HCT116 (cell line): ENCODE measurements at regions not wholly inside any gene's neighbourhood (a gene's known extent, or its start where the extent isn't known, plus 50 kb on each side); places are given as distances from the start of the nearest gene placed in this dataset.

Experiments
- ATAC-seq: fragments of 200-7000 bp; cut with Tn5 transposase; 2 replicates; pipeline ENCODE4 v1.9.1; 2020; ENCODE audit warnings: mild to moderate bottlenecking, moderate library complexity
- BruUV-seq: library from RNA; stranded (reverse); fragments of 400-500 nt; replicated peaks from 2 replicates; lab custom pipeline; 2021; lab: Mats Ljungman, UMichigan
- CTCF ChIA-PET: fragments of 300-600 bp; sonication (Branson Sonifier 250); formaldehyde crosslinking; loops from one replicate; lab custom pipeline; 2021; ENCODE audit warnings: antibody characterized with exemption; lab: Charles Lee
- POLR2A ChIA-PET: fragments of 300-600, 350-600 bp; sonication (Branson Sonifier 250); formaldehyde crosslinking; loops from one replicate; lab custom pipeline; 2021; ENCODE audit warnings: antibody characterized with exemption; lab: Charles Lee
- RAD21 ChIA-PET, 2 experiments: fragments of 300-600 bp; sonication (Branson Sonifier 250); formaldehyde crosslinking; loops; one replicate each; lab custom pipeline; 2023; ENCODE audit warnings: low total read pairs in 2 of 2; ENCODE audit not compliant: uncharacterized antibody in 2 of 2, unreplicated experiment in 2 of 2, low non-redundant PET in 1 of 2; lab: Charles Lee
- DNase-seq: peaks from one replicate; pipeline ENCODE4 v3.0.0-alpha.2; 2010; ENCODE audit warnings: low read depth, low spot score
- H2AFZ ChIP-seq: fragments of 200-600 bp; shearing (Covaris generic), sonication (generic); 2 replicates; pipeline ENCODE4 v1.6.1; 2017; ENCODE audit warnings: low read depth, mixed run types, mixed read lengths, antibody characterized with exemption, low read length; ENCODE audit not compliant: poor library complexity, severe bottlenecking
- H3K27ac ChIP-seq: 2 replicates; pipeline ENCODE4 v1.5.1; 2012; ENCODE audit warnings: low read depth, low read length
- H3K27me3 ChIP-seq: fragments of 200-600 bp; sonication (generic); 2 replicates; pipeline ENCODE4 v1.6.1; 2016; ENCODE audit warnings: mixed run types, low read length, mixed read lengths; ENCODE audit not compliant: insufficient read depth
- H3K36me3 ChIP-seq, 2 experiments: fragments of 200-500 bp in 1 of 2; fragments of 200-600 bp in 1 of 2; sonication (Bioruptor generic) in 1 of 2; sonication (generic) in 1 of 2; 2 replicates each; pipeline versions ENCODE4 v1.5.1 to v1.6.1; 2014 to 2016; ENCODE audit warnings: low read length in 2 of 2, inconsistent platforms in 1 of 2, mixed read lengths in 1 of 2, mixed run types in 1 of 2; ENCODE audit not compliant: insufficient read depth in 2 of 2, control insufficient read depth in 1 of 2
- H3K4me1 ChIP-seq, 2 experiments: fragments of 200-600 bp in 1 of 2; sonication (generic) in 1 of 2; 2 replicates each; pipeline versions ENCODE4 v1.5.1 to v1.6.1; 2012 to 2017; ENCODE audit warnings: low read length in 2 of 2, inconsistent platforms in 1 of 2, mild to moderate bottlenecking in 1 of 2, mixed read lengths in 1 of 2, mixed run types in 1 of 2, moderate library complexity in 1 of 2; ENCODE audit not compliant: insufficient read depth in 2 of 2, control insufficient read depth in 1 of 2
- H3K4me2 ChIP-seq: fragments of 200-600 bp; sonication (generic); 2 replicates; pipeline ENCODE4 v1.6.1; 2017; ENCODE audit warnings: mixed run types, low read length, mixed read lengths
- H3K4me3 ChIP-seq, 2 experiments: fragments of 200-600 bp in 1 of 2; sonication (generic) in 1 of 2; replicated peaks in 1 of 2; 2 replicates each; pipeline ENCODE4 v1.5.1; 2011 to 2016; ENCODE audit warnings: low read length in 2 of 2, control low read depth in 1 of 2, low read depth in 1 of 2, mild to moderate bottlenecking in 1 of 2, mixed read lengths in 1 of 2, mixed run types in 1 of 2
- H3K79me2 ChIP-seq: fragments of 200-600 bp; sonication (generic); 2 replicates; pipeline ENCODE4 v1.6.1; 2017; ENCODE audit warnings: mild to moderate bottlenecking, mixed run types, low read length, moderate library complexity, mixed read lengths; ENCODE audit not compliant: insufficient read depth
- H3K9ac ChIP-seq: fragments of 200-600 bp; sonication (generic); 2 replicates; pipeline ENCODE4 v1.6.1; 2016; ENCODE audit warnings: low read length, mixed read lengths
- H3K9me2 ChIP-seq: fragments of 200-600 bp; sonication (generic), shearing (Covaris generic); 2 replicates; pipeline ENCODE4 v1.6.1; 2017; ENCODE audit warnings: mixed run types, mild to moderate bottlenecking, moderate library complexity; ENCODE audit not compliant: insufficient read depth
- H3K9me3 ChIP-seq, 2 experiments: fragments of 200-500 bp in 1 of 2; fragments of 200-600 bp in 1 of 2; sonication (Bioruptor generic) in 1 of 2; sonication (generic) in 1 of 2; 2 replicates each; pipeline ENCODE4 v1.6.1; 2014 to 2017; ENCODE audit warnings: low read length in 2 of 2, mixed read lengths in 2 of 2, inconsistent platforms in 1 of 2, low read depth in 1 of 2, mild to moderate bottlenecking in 1 of 2, mixed run types in 1 of 2, moderate library complexity in 1 of 2; ENCODE audit not compliant: control insufficient read depth in 1 of 2, insufficient read depth in 1 of 2
- H4K20me1 ChIP-seq: fragments of 200-600 bp; sonication (generic), shearing (Covaris generic); 2 replicates; pipeline ENCODE4 v1.6.1; 2017; ENCODE audit warnings: mixed run types, mild to moderate bottlenecking, moderate library complexity; ENCODE audit not compliant: insufficient read depth
- CEBPB ChIP-seq: IDR thresholded peaks from 2 replicates; pipeline ENCODE4 v1.6.1; 2012; ENCODE audit warnings: low read depth
- EGR1 ChIP-seq: IDR thresholded peaks from 2 replicates; pipeline ENCODE4 v1.6.1; 2012; ENCODE audit warnings: low read depth
- ELF1 ChIP-seq: IDR thresholded peaks from 2 replicates; pipeline ENCODE4 v1.6.1; 2012; ENCODE audit warnings: low read depth, borderline replicate concordance
- EZH2 ChIP-seq: fragments of 200-600 bp; sonication (generic); IDR thresholded peaks from 2 replicates; pipeline ENCODE4 v1.6.1; 2017; ENCODE audit warnings: antibody characterized with exemption, mixed run types
- EZH2phosphoT487 ChIP-seq: fragments of 200-600 bp; IDR thresholded peaks from 2 replicates; pipeline ENCODE4 v1.6.1; 2018; ENCODE audit warnings: antibody characterized with exemption, borderline replicate concordance
- FOSL1 ChIP-seq: IDR thresholded peaks from 2 replicates; pipeline ENCODE4 v1.6.1; 2012; ENCODE audit warnings: low read depth
- JUND ChIP-seq: IDR thresholded peaks from 2 replicates; pipeline ENCODE4 v1.6.1; 2012
- POLR2AphosphoS5 ChIP-seq: IDR thresholded peaks from 2 replicates; pipeline ENCODE4 v1.6.1; 2011; ENCODE audit warnings: mild to moderate bottlenecking, low read depth, low read length, moderate library complexity
- RAD21 ChIP-seq: IDR thresholded peaks from 2 replicates; pipeline ENCODE4 v1.6.1; 2012; ENCODE audit warnings: low read depth, mild to moderate bottlenecking
- SIN3A ChIP-seq: IDR thresholded peaks from 2 replicates; pipeline ENCODE4 v1.6.1; 2012; ENCODE audit warnings: low read depth
- SP1 ChIP-seq: IDR thresholded peaks from 2 replicates; pipeline ENCODE4 v1.6.1; 2012; ENCODE audit warnings: low read depth
- ZNF274 ChIP-seq: fragments of 200-500 bp; sonication (Bioruptor generic); IDR thresholded peaks from 2 replicates; pipeline ENCODE4 v1.6.1; 2014; ENCODE audit warnings: mild to moderate bottlenecking, low read depth, low read length, inconsistent platforms
- intact Hi-C: fragments of 100-400 bp; cut with micrococcal nuclease; formaldehyde crosslinking; loops from 2 replicates; pipeline ENCODE4 v1.10.0; 2022
- TF ChIP-seq, protein P1 (sequence below): IDR thresholded peaks from 2 replicates; pipeline ENCODE4 v1.6.1; 2012; ENCODE audit warnings: low read depth
- TF ChIP-seq, protein P2 (sequence below): IDR thresholded peaks from 2 replicates; pipeline ENCODE4 v1.6.1; 2011; ENCODE audit warnings: mild to moderate bottlenecking, low read length, moderate library complexity; ENCODE audit not compliant: insufficient replicate concordance; ENCODE audit errors: extremely low read depth
- TF ChIP-seq, protein P3 (sequence below): IDR thresholded peaks from 2 replicates; pipeline ENCODE4 v1.6.1; 2012
- TF ChIP-seq, protein P4 (sequence below): IDR thresholded peaks from 2 replicates; pipeline ENCODE4 v1.6.1; 2012
- TF ChIP-seq, protein P5 (sequence below), 3 experiments: fragments of 200-600 bp in 1 of 3; sonication (generic) in 1 of 3; IDR thresholded peaks in 2 of 3; conservative IDR thresholded peaks in 1 of 3; 2 replicates each; pipeline ENCODE4 v1.5.1; 2012 to 2017; ENCODE audit warnings: low read depth in 2 of 3, low read length in 2 of 3, antibody characterized with exemption in 1 of 3, borderline replicate concordance in 1 of 3, control low read depth in 1 of 3, mild to moderate bottlenecking in 1 of 3, mixed read lengths in 1 of 3, mixed run types in 1 of 3, moderate library complexity in 1 of 3; ENCODE audit not compliant: insufficient read depth in 1 of 3

DNA sequence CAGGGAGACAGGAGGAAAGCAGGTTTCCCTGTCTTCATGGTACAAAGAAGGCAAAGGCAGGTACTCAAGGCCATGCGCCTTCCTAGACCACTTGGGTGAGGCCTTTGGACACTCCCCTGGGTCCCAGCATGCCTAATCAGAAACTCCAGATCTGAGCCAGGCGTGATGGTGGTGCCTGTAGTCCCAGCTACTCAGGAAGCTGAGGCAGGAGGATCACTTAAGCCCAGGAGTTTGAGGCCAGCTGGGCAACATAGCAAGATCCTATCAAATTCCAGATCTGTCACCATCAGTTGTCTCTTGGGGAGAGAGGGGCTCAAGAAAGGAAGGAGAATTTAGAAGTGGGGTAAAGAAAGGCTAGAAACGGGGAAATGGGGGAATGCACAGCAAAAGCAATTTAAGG, 96.3 kb upstream of the SLC25A33 start:
- Histone ChIP-seq H2AFZ (no peak overlapping the region), H3K9me3 (no peaks in the 10 kb centered on the region), H3K27me3 (no peaks in the 10 kb centered on the region), H3K4me3 (no peak overlapping the region), H3K27ac (no peak overlapping the region), H3K4me2 (no peak overlapping the region), H3K9me2 (no peaks in the 10 kb centered on the region), H3K79me2 (no peaks in the 10 kb centered on the region), H3K4me1 (no peaks in the 10 kb centered on the region), H3K36me3 (no peaks in the 10 kb centered on the region), H3K9ac (no peak overlapping the region), H4K20me1 (no peaks in the 10 kb centered on the region)
- ChIA-PET POLR2A (no interaction called here), CTCF (no interaction called here), RAD21 (no interaction called here)
- BruUV-seq: no TSS peak
- TF ChIP-seq EGR1 (no peak), ELF1 (no peak), EZH2phosphoT487 (no peak), CEBPB (no peak), RAD21 (no peak), ZNF274 (no peak), SIN3A (no peak), POLR2AphosphoS5 (no peak), SP1 (no peak), FOSL1 (no peak), JUND (no peak), EZH2 (no peak)
- TF ChIP-seq, protein P1, sequence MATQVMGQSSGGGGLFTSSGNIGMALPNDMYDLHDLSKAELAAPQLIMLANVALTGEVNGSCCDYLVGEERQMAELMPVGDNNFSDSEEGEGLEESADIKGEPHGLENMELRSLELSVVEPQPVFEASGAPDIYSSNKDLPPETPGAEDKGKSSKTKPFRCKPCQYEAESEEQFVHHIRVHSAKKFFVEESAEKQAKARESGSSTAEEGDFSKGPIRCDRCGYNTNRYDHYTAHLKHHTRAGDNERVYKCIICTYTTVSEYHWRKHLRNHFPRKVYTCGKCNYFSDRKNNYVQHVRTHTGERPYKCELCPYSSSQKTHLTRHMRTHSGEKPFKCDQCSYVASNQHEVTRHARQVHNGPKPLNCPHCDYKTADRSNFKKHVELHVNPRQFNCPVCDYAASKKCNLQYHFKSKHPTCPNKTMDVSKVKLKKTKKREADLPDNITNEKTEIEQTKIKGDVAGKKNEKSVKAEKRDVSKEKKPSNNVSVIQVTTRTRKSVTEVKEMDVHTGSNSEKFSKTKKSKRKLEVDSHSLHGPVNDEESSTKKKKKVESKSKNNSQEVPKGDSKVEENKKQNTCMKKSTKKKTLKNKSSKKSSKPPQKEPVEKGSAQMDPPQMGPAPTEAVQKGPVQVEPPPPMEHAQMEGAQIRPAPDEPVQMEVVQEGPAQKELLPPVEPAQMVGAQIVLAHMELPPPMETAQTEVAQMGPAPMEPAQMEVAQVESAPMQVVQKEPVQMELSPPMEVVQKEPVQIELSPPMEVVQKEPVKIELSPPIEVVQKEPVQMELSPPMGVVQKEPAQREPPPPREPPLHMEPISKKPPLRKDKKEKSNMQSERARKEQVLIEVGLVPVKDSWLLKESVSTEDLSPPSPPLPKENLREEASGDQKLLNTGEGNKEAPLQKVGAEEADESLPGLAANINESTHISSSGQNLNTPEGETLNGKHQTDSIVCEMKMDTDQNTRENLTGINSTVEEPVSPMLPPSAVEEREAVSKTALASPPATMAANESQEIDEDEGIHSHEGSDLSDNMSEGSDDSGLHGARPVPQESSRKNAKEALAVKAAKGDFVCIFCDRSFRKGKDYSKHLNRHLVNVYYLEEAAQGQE: no peak
- TF ChIP-seq, protein P2, sequence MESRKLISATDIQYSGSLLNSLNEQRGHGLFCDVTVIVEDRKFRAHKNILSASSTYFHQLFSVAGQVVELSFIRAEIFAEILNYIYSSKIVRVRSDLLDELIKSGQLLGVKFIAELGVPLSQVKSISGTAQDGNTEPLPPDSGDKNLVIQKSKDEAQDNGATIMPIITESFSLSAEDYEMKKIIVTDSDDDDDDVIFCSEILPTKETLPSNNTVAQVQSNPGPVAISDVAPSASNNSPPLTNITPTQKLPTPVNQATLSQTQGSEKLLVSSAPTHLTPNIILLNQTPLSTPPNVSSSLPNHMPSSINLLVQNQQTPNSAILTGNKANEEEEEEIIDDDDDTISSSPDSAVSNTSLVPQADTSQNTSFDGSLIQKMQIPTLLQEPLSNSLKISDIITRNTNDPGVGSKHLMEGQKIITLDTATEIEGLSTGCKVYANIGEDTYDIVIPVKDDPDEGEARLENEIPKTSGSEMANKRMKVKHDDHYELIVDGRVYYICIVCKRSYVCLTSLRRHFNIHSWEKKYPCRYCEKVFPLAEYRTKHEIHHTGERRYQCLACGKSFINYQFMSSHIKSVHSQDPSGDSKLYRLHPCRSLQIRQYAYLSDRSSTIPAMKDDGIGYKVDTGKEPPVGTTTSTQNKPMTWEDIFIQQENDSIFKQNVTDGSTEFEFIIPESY: no peak
- TF ChIP-seq, protein P3, sequence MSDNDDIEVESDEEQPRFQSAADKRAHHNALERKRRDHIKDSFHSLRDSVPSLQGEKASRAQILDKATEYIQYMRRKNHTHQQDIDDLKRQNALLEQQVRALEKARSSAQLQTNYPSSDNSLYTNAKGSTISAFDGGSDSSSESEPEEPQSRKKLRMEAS: no peak
- TF ChIP-seq, protein P4, sequence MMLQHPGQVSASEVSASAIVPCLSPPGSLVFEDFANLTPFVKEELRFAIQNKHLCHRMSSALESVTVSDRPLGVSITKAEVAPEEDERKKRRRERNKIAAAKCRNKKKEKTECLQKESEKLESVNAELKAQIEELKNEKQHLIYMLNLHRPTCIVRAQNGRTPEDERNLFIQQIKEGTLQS: no peak
- TF ChIP-seq, protein P5, sequence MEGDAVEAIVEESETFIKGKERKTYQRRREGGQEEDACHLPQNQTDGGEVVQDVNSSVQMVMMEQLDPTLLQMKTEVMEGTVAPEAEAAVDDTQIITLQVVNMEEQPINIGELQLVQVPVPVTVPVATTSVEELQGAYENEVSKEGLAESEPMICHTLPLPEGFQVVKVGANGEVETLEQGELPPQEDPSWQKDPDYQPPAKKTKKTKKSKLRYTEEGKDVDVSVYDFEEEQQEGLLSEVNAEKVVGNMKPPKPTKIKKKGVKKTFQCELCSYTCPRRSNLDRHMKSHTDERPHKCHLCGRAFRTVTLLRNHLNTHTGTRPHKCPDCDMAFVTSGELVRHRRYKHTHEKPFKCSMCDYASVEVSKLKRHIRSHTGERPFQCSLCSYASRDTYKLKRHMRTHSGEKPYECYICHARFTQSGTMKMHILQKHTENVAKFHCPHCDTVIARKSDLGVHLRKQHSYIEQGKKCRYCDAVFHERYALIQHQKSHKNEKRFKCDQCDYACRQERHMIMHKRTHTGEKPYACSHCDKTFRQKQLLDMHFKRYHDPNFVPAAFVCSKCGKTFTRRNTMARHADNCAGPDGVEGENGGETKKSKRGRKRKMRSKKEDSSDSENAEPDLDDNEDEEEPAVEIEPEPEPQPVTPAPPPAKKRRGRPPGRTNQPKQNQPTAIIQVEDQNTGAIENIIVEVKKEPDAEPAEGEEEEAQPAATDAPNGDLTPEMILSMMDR (IDR thresholded peaks at IDR 0.05 in 2 of 3, conservative IDR thresholded peaks at IDR 0.05 in 1 of 3; ENCODE audit: borderline replicate concordance in 1 of 3, insufficient read depth in 1 of 3, low read depth in 2 of 3, low read length in 2 of 3): no peak
- ATAC-seq (no peak), DNase-seq (no peak)
- intact Hi-C loops: no loop called here
